ENCODE measurements at regions not wholly inside any gene's neighbourhood (a gene's known extent, or its start where the extent isn't known, plus 50 kb on each side); places are given as distances from the start of the nearest gene placed in this dataset.

DNA sequence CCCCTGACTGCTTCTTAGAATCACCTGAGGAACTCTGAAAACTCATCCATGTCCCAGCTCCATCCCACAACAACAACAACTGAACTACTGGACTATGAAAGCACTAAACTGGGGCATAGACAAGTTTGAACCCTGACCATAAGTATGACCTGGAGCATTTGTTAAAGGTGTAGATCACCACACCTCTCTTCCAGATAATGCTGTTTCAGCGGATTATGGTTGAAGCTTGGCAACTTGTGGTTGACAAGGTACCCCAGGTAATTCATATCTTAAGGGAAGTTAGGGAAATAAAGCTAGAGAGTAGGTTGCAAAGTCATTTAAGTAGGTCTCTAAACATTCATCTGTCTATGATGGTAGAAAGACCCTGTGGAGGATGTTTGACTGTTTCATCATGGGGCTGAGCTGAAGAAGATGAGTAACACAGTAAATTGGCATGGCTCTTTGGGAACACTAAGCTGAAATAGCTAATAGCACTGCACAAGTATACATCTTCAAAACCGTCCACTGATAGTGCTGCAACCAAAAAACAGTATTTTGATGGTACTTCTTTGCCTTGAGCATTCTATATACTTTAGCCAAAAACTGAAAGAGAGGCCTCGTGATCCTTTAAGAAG is 80.2 kb downstream of the TMEM174 start:
- TF ChIP-seq POLR2A (IDR thresholded peaks at IDR 0.05) (no peak), POLR2AphosphoS5 (IDR thresholded peaks at IDR 0.05; ENCODE audit: insufficient read depth in 1 of 2, low read depth in 1 of 2) (no peak)
- TF ChIP-seq, protein P1, sequence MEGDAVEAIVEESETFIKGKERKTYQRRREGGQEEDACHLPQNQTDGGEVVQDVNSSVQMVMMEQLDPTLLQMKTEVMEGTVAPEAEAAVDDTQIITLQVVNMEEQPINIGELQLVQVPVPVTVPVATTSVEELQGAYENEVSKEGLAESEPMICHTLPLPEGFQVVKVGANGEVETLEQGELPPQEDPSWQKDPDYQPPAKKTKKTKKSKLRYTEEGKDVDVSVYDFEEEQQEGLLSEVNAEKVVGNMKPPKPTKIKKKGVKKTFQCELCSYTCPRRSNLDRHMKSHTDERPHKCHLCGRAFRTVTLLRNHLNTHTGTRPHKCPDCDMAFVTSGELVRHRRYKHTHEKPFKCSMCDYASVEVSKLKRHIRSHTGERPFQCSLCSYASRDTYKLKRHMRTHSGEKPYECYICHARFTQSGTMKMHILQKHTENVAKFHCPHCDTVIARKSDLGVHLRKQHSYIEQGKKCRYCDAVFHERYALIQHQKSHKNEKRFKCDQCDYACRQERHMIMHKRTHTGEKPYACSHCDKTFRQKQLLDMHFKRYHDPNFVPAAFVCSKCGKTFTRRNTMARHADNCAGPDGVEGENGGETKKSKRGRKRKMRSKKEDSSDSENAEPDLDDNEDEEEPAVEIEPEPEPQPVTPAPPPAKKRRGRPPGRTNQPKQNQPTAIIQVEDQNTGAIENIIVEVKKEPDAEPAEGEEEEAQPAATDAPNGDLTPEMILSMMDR (IDR thresholded peaks at IDR 0.05) = no peak
- H3K27ac ChIP-seq = no peak overlapping the region
- intact Hi-C loops (cut with DNase I) = no loop called here
- H3K4me3 ChIP-seq = no peak overlapping the region
- DNase-seq (ENCODE audit: extremely low spot score in 2 of 2) = peak in 1 of 2 donors; percentile 14
- H3K4me1 ChIP-seq = no peaks in the 10 kb centered on the region
- no peaks in the 10 kb centered on the region for H3K36me3 ChIP-seq
- H3K9me3 ChIP-seq = no peaks in the 10 kb centered on the region
- no peaks in the 10 kb centered on the region for H3K27me3 ChIP-seq

DNA sequence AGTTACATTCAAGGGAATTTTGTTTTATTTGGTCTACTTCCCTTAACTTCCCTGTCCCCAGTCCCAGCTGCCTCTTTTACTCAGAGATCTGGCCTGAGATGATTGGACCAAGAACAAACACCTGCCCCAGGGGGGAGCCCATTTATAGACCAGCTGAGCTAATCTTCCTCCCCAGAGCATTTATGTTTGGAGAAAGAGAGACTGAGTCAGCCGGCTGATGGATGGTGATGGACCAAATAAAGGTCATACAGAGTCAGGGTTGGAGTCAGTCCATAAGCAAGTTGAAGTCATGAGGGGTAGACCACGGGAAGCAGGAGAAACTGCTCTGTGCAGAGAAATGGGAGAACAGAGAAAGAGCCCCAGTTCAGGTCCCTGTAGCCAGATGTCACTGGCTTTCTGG is 77.7 kb downstream of the TMEM174 start:
- no peaks in the 10 kb centered on the region for H3K4me1 ChIP-seq
- H3K36me3 ChIP-seq = no peaks in the 10 kb centered on the region
- TF ChIP-seq POLR2A (IDR thresholded peaks at IDR 0.05) (no peak), POLR2AphosphoS5 (IDR thresholded peaks at IDR 0.05; ENCODE audit: insufficient read depth in 1 of 2, low read depth in 1 of 2) (no peak)
- H3K4me3 ChIP-seq = no peak overlapping the region
- H3K27ac ChIP-seq = no peak overlapping the region
- intact Hi-C loops (cut with DNase I) = no loop called here
- peak in 1 of 2 donors; percentile 31 for DNase-seq (ENCODE audit: extremely low spot score in 2 of 2)
- H3K27me3 ChIP-seq = no peaks in the 10 kb centered on the region
- no peaks in the 10 kb centered on the region for H3K9me3 ChIP-seq

DNA sequence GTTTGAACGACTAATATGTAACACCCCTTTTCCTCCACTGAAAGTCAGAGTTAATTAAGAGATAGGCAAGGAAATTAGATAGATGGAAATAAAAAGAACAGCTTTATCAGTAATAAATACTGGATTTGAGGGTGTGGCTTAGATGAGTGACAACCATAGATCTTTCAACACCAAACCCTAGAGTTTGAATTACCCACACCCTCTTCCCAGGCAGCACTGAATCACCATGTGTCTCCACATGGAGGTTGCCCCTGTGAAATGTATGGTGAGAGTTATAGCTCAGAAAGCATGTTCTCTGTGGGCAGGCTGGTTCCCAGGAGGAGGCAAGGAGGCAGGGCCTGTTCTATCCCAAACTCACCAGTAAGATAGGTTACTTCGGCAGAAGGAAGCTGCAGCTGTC is 69.7 kb downstream of the TMEM174 start:
- H3K4me3 ChIP-seq = no peak overlapping the region
- TF ChIP-seq POLR2AphosphoS5 (IDR thresholded peaks at IDR 0.05; ENCODE audit: insufficient read depth in 1 of 2, low read depth in 1 of 2) (no peak), POLR2A (IDR thresholded peaks at IDR 0.05) (no peak)
- TF ChIP-seq, protein P1 (IDR thresholded peaks at IDR 0.05) = no peak
- no peak for DNase-seq (ENCODE audit: extremely low spot score in 2 of 2)
- no peaks in the 10 kb centered on the region for H3K27me3 ChIP-seq
- no peaks in the 10 kb centered on the region for H3K4me1 ChIP-seq
- no peaks in the 10 kb centered on the region for H3K36me3 ChIP-seq
- H3K9me3 ChIP-seq = no peaks in the 10 kb centered on the region
- intact Hi-C loops (cut with DNase I) = no loop called here
- H3K27ac ChIP-seq = no peak overlapping the region

DNA sequence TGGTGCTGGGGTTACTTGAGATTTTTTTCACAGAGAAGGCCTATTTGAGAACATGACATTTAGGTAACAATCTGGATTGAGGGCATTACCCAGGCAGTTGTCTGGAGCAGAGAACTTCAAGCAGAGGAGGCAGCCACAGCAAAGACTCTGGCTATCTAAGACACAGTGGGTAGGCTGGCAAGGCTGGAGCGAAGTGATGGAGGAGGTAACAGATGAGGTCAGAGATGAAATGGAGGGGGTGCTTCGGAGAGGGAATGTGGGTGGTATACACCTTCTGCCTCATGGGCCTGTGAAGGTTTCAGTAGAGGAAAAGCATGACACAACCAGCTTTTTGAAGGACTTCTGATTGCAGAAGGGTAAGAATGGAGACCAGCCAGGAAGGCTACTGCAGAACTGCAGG is 65.9 kb downstream of the TMEM174 start:
- no peak for TF ChIP-seq POLR2AphosphoS5 (IDR thresholded peaks at IDR 0.05; ENCODE audit: insufficient read depth in 1 of 2, low read depth in 1 of 2)
- TF ChIP-seq, protein P1 (IDR thresholded peaks at IDR 0.05) = no peak
- TF ChIP-seq POLR2A (IDR thresholded peaks at IDR 0.05) = no peak
- no peak overlapping the region for H3K4me3 ChIP-seq
- H3K9me3 ChIP-seq = no peaks in the 10 kb centered on the region
- peaks cover 6% of the 10 kb centered on the region for H3K4me1 ChIP-seq
- no peak overlapping the region for H3K27ac ChIP-seq
- intact Hi-C loops (cut with DNase I) = no loop called here
- H3K27me3 ChIP-seq = no peaks in the 10 kb centered on the region
- DNase-seq (ENCODE audit: extremely low spot score in 2 of 2) = peak in 1 of 2 donors; percentile 58
- H3K36me3 ChIP-seq = no peaks in the 10 kb centered on the region

DNA sequence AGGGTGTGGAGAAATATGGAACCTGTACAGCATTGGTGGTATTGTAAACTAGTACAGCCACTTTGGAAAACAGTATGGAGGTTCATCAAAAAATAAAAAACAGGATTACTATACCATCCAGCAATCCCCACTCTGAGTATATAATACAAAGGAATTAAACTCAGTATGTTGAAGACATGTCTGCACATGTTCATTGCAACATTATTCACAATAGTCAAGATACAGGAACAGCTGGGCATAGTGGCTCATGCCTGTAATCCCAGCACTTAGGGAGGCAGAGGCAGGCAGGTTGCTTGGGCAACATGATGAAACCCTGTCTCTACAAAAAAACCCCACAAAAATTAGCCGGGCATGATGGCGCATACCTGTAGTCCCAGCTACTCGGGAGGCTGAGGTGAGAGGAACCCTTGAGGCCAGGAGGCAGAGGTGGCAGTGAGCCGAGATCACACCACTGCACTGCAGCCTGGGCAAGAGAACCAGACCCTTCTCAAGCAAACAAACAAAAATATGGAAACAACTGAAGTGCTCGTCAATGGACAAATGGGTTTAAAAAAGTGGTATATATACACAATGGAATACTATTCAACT is 63.6 kb downstream of the TMEM174 start:
- Histone ChIP-seq H3K27me3 (no peaks in the 10 kb centered on the region), H3K36me3 (no peaks in the 10 kb centered on the region), H3K4me3 (no peak overlapping the region), H3K27ac (no peak overlapping the region), H3K4me1 (peaks cover 24% of the 10 kb centered on the region), H3K9me3 (no peaks in the 10 kb centered on the region)
- TF ChIP-seq, protein P1 (IDR thresholded peaks at IDR 0.05) = no peak
- TF ChIP-seq POLR2AphosphoS5 (IDR thresholded peaks at IDR 0.05; ENCODE audit: insufficient read depth in 1 of 2, low read depth in 1 of 2) (peak in 1 of 2 donors; percentile 18), POLR2A (IDR thresholded peaks at IDR 0.05) (no peak)
- intact Hi-C loops (cut with DNase I) = no loop called here
- peak in 1 of 2 donors; percentile 49 for DNase-seq (ENCODE audit: extremely low spot score in 2 of 2)
